Nephron progenitor cell (in vitro differentiated cells): ENCODE measurements at regions not wholly inside any gene's neighbourhood (a gene's known extent, or its start where the extent isn't known, plus 50 kb on each side); places are given as distances from the start of the nearest gene placed in this dataset.

Experiments
- DNase-seq: peaks from one replicate; pipeline ENCODE4 v3.0.0; 2021
- H3K27ac Mint-ChIP-seq: 2 replicates; pipeline ENCODE4 v1.8.0; 2021; ENCODE audit warnings: mild to moderate bottlenecking, moderate library complexity, mixed read lengths
- H3K27me3 Mint-ChIP-seq: 2 replicates; pipeline ENCODE4 v1.8.0; 2021; ENCODE audit warnings: mild to moderate bottlenecking, low read depth, mixed read lengths; ENCODE audit not compliant: poor library complexity
- H3K36me3 Mint-ChIP-seq: 2 replicates; pipeline ENCODE4 v1.8.0; 2021; ENCODE audit warnings: low read depth, mixed read lengths
- H3K4me1 Mint-ChIP-seq: 2 replicates; pipeline ENCODE4 v1.8.0; 2021; ENCODE audit warnings: mixed read lengths
- H3K4me3 Mint-ChIP-seq: 2 replicates; pipeline ENCODE4 v1.8.0; 2021; ENCODE audit warnings: mild to moderate bottlenecking, moderate library complexity, mixed read lengths
- H3K9me3 Mint-ChIP-seq: 2 replicates; pipeline ENCODE4 v1.8.0; 2021; ENCODE audit warnings: mild to moderate bottlenecking, moderate library complexity, mixed read lengths
- TF ChIP-seq, protein P1 (sequence below): fragments of 200-600 bp; sonication (generic); IDR thresholded peaks from 2 replicates; pipeline ENCODE4 v1.5.0; 2021; ENCODE audit warnings: antibody characterized with exemption

GRCh38 chr4:114116861-114117260, 137.4 kb upstream of the ARSJ start:
- Mint-ChIP-seq H3K9me3 (no peaks in the 10 kb centered on the region), H3K4me1 (no peaks in the 10 kb centered on the region), H3K27me3 (no peaks in the 10 kb centered on the region), H3K36me3 (no peaks in the 10 kb centered on the region), H3K27ac (no peak overlapping the region), H3K4me3 (no peak overlapping the region)
- no peak for DNase-seq
- TF ChIP-seq, protein P1, sequence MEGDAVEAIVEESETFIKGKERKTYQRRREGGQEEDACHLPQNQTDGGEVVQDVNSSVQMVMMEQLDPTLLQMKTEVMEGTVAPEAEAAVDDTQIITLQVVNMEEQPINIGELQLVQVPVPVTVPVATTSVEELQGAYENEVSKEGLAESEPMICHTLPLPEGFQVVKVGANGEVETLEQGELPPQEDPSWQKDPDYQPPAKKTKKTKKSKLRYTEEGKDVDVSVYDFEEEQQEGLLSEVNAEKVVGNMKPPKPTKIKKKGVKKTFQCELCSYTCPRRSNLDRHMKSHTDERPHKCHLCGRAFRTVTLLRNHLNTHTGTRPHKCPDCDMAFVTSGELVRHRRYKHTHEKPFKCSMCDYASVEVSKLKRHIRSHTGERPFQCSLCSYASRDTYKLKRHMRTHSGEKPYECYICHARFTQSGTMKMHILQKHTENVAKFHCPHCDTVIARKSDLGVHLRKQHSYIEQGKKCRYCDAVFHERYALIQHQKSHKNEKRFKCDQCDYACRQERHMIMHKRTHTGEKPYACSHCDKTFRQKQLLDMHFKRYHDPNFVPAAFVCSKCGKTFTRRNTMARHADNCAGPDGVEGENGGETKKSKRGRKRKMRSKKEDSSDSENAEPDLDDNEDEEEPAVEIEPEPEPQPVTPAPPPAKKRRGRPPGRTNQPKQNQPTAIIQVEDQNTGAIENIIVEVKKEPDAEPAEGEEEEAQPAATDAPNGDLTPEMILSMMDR, result no peak

- H3K27me3 Mint-ChIP-seq, result no peaks in the 10 kb centered on the region
- TF ChIP-seq, protein P1, result no peak
- peaks cover 4% of the 10 kb centered on the region for H3K36me3 Mint-ChIP-seq
- H3K27ac Mint-ChIP-seq, result no peak overlapping the region
- H3K9me3 Mint-ChIP-seq, result peaks cover 21% of the 10 kb centered on the region
- no peak for DNase-seq
- no peaks in the 10 kb centered on the region for H3K4me1 Mint-ChIP-seq
- H3K4me3 Mint-ChIP-seq, result no peak overlapping the region
Observed at GRCh38 chr4:114121221-114121620, 141.8 kb upstream of the ARSJ start.

- no peak for DNase-seq
- Mint-ChIP-seq H3K4me3 (no peak overlapping the region), H3K27ac (no peak overlapping the region), H3K36me3 (no peaks in the 10 kb centered on the region), H3K27me3 (peaks cover 3% of the 10 kb centered on the region), H3K9me3 (no peaks in the 10 kb centered on the region), H3K4me1 (no peaks in the 10 kb centered on the region)
- TF ChIP-seq, protein P1, result no peak
Observed at GRCh38 chr4:114132199-114132598, 152.8 kb upstream of the ARSJ start.

GRCh38 chr4:114132830-114133229, 153.4 kb upstream of the ARSJ start:
- no peak overlapping the region for H3K27ac Mint-ChIP-seq
- DNase-seq, result no peak
- H3K9me3 Mint-ChIP-seq, result no peaks in the 10 kb centered on the region
- no peaks in the 10 kb centered on the region for H3K4me1 Mint-ChIP-seq
- H3K36me3 Mint-ChIP-seq, result no peaks in the 10 kb centered on the region
- no peaks in the 10 kb centered on the region for H3K27me3 Mint-ChIP-seq
- no peak overlapping the region for H3K4me3 Mint-ChIP-seq
- TF ChIP-seq, protein P1, result peak; percentile 39

- no peak for DNase-seq
- H3K27me3 Mint-ChIP-seq, result no peaks in the 10 kb centered on the region
- H3K4me3 Mint-ChIP-seq, result no peak overlapping the region
- no peak overlapping the region for H3K27ac Mint-ChIP-seq
- TF ChIP-seq, protein P1, result no peak
- no peaks in the 10 kb centered on the region for H3K36me3 Mint-ChIP-seq
- H3K9me3 Mint-ChIP-seq, result no peaks in the 10 kb centered on the region
- H3K4me1 Mint-ChIP-seq, result no peaks in the 10 kb centered on the region
Observed at GRCh38 chr4:114136069-114136468, 156.6 kb upstream of the ARSJ start.

DNA sequence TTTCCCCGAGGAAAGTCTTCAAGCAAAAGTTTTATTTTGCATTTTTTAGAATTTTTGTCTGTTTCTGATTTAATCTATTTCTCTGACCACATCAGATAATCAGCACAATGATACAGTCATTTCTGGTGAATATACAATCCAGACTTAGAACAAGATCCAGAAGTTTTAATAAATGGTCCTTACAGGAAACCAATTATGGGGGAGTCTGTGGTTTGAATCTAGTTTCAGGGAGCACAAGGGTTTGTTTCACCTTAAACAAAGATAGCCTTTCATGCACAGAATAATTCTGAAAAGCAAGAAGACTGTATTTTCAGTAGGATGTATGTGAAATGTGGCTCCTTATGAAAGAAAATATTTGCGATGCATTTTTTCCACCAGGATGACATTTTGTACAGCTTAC, 158.5 kb upstream of the ARSJ start:
- no peaks in the 10 kb centered on the region for H3K4me1 Mint-ChIP-seq
- peaks cover 3% of the 10 kb centered on the region for H3K9me3 Mint-ChIP-seq
- H3K27me3 Mint-ChIP-seq, result no peaks in the 10 kb centered on the region
- TF ChIP-seq, protein P1, result no peak
- no peak for DNase-seq
- H3K4me3 Mint-ChIP-seq, result no peak overlapping the region
- no peak overlapping the region for H3K27ac Mint-ChIP-seq
- no peaks in the 10 kb centered on the region for H3K36me3 Mint-ChIP-seq
